SJCRH30 (cell line): ENCODE measurements at regions not wholly inside any gene's neighbourhood (a gene's known extent, or its start where the extent isn't known, plus 50 kb on each side); places are given as distances from the start of the nearest gene placed in this dataset.
A peak's percentile ranks its signal among the peaks of the same experiment; 100 is the strongest.

Experiments
- DNase-seq, 2 experiments: peaks; one replicate each; pipeline ENCODE4 v3.0.0-alpha.2; 2015 to 2020
- H3K27ac ChIP-seq: fragments of 250-450 bp; sonication (Bioruptor Pico); 2 replicates; pipeline ENCODE4 v1.5.1; 2020; ENCODE audit warnings: mild to moderate bottlenecking, moderate library complexity
- H3K27me3 ChIP-seq: fragments of 250-450 bp; sonication (Bioruptor Pico); 2 replicates; pipeline ENCODE4 v1.5.1; 2020; ENCODE audit warnings: mild to moderate bottlenecking, moderate library complexity
- H3K36me3 ChIP-seq: fragments of 250-450 bp; sonication (Bioruptor Pico); 2 replicates; pipeline ENCODE4 v1.5.1; 2020; ENCODE audit warnings: mild to moderate bottlenecking, moderate library complexity
- H3K4me1 ChIP-seq: fragments of 250-450 bp; sonication (Bioruptor Pico); 2 replicates; pipeline ENCODE4 v1.5.1; 2020; ENCODE audit warnings: mild to moderate bottlenecking, moderate library complexity
- H3K4me3 ChIP-seq: fragments of 250-450 bp; sonication (Bioruptor Pico); 2 replicates; pipeline ENCODE4 v1.5.1; 2020; ENCODE audit warnings: mild to moderate bottlenecking, moderate library complexity
- H3K9me3 ChIP-seq: fragments of 250-450 bp; sonication (Bioruptor Pico); replicated peaks from 2 replicates; pipeline ENCODE4 v1.5.1; 2020; ENCODE audit warnings: mild to moderate bottlenecking, moderate library complexity

GRCh38 chr20:39861381-39861780, 827.7 kb downstream of the MAFB start:
- H3K4me1 ChIP-seq, result no peaks in the 10 kb centered on the region
- no peaks in the 10 kb centered on the region for H3K9me3 ChIP-seq
- no peak for DNase-seq
- no peak overlapping the region for H3K27ac ChIP-seq
- no peaks in the 10 kb centered on the region for H3K27me3 ChIP-seq
- no peaks in the 10 kb centered on the region for H3K36me3 ChIP-seq
- no peak overlapping the region for H3K4me3 ChIP-seq

- no peaks in the 10 kb centered on the region for H3K9me3 ChIP-seq
- no peak for DNase-seq
- H3K27me3 ChIP-seq, result no peaks in the 10 kb centered on the region
- no peaks in the 10 kb centered on the region for H3K36me3 ChIP-seq
- no peak overlapping the region for H3K4me3 ChIP-seq
- peaks cover 3% of the 10 kb centered on the region; the same call in 1 of the 2 replicates for H3K4me1 ChIP-seq
- no peak overlapping the region for H3K27ac ChIP-seq
These were observed 831.2 kb downstream of the MAFB start for GRCh38 chr20:39857835-39858234.

- no peaks in the 10 kb centered on the region for H3K9me3 ChIP-seq
- no peak overlapping the region for H3K27ac ChIP-seq
- H3K4me1 ChIP-seq, result peaks cover 3% of the 10 kb centered on the region; the same call in 1 of the 2 replicates
- no peak overlapping the region for H3K4me3 ChIP-seq
- no peaks in the 10 kb centered on the region for H3K27me3 ChIP-seq
- no peak for DNase-seq
- H3K36me3 ChIP-seq, result no peaks in the 10 kb centered on the region
These were observed 831.8 kb downstream of the MAFB start for GRCh38 chr20:39857187-39857586.

- DNase-seq, result no peak
These were observed 833.2 kb downstream of the MAFB start for GRCh38 chr20:39855799-39856198.

DNA sequence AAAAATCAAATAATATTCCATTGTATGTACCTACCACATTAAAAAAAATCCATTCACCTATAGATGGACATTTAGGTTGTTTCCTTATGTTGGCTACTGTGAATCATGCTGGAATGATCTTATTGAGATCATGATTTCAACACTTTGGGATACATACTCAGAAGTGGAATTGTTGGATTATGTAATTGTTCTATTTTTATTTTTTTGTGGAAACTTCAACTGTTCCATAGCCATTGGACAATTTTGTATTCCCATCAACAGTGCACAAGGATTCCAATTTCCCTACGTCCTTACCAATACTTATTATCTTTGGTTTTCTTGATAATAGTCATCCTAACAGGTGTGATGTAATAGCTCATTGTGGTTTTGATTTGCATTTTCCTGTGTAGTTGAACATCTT, 834.0 kb downstream of the MAFB start:
- Histone ChIP-seq H3K36me3 (no peaks in the 10 kb centered on the region), H3K4me3 (no peak overlapping the region), H3K4me1 (peaks cover 3% of the 10 kb centered on the region; the same call in 1 of the 2 replicates), H3K27me3 (peaks cover 5% of the 10 kb centered on the region; the same call in 1 of the 2 replicates), H3K27ac (no peak overlapping the region), H3K9me3 (no peaks in the 10 kb centered on the region)
- no peak for DNase-seq

More at GRCh38 chr20:39855799-39856198, 833.2 kb downstream of the MAFB start:
- Histone ChIP-seq H3K4me1 (peaks cover 3% of the 10 kb centered on the region; the same call in 1 of the 2 replicates), H3K36me3 (no peaks in the 10 kb centered on the region), H3K9me3 (no peaks in the 10 kb centered on the region), H3K27ac (no peak overlapping the region), H3K4me3 (no peak overlapping the region), H3K27me3 (no peaks in the 10 kb centered on the region)

- H3K27ac ChIP-seq, result no peak overlapping the region
These were observed 835.4 kb downstream of the MAFB start for GRCh38 chr20:39853636-39854035.

DNA sequence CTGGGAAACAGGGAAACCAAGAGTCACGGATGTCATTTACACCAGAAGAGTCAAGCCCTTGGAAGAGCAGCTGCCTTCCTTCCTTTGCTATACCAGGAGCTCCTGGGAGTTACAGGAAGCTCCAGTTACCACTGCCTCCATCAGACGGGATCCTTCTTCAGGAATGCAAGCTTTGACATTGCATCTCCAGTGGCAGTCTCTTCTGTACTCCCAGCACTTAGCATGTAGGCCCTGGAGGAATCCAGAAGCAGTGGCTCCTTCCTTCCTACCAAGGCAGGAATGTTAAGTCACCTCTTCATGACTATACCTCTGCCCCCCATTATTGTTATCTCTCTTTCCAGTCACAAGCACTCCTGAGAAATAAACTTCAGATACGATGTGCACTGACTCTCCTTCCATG, 836.0 kb downstream of the MAFB start:
- Histone ChIP-seq H3K4me1 (peaks cover 3% of the 10 kb centered on the region; the same call in 1 of the 2 replicates), H3K9me3 (no peaks in the 10 kb centered on the region), H3K4me3 (no peak overlapping the region), H3K36me3 (no peaks in the 10 kb centered on the region), H3K27ac (no peak overlapping the region), H3K27me3 (peaks cover 19% of the 10 kb centered on the region)
- DNase-seq, result peak in 1 of 2 experiments; percentile 20

More at GRCh38 chr20:39853636-39854035, 835.4 kb downstream of the MAFB start:
- Histone ChIP-seq H3K4me1 (peaks cover 3% of the 10 kb centered on the region; the same call in 1 of the 2 replicates), H3K36me3 (no peaks in the 10 kb centered on the region), H3K4me3 (no peak overlapping the region), H3K9me3 (no peaks in the 10 kb centered on the region), H3K27me3 (peaks cover 13% of the 10 kb centered on the region)
- DNase-seq, result peak; percentile 31 to 40

GRCh38 chr20:39851459-39851858, 837.6 kb downstream of the MAFB start:
- DNase-seq, result no peak
- no peaks in the 10 kb centered on the region for H3K9me3 ChIP-seq
- H3K4me3 ChIP-seq, result no peak overlapping the region
- H3K36me3 ChIP-seq, result no peaks in the 10 kb centered on the region
- no peak overlapping the region for H3K27ac ChIP-seq
- H3K27me3 ChIP-seq, result peaks cover 21% of the 10 kb centered on the region
- peaks cover 3% of the 10 kb centered on the region; the same call in 1 of the 2 replicates for H3K4me1 ChIP-seq

- DNase-seq, result no peak
- H3K27me3 ChIP-seq, result peaks cover 21% of the 10 kb centered on the region
- no peak overlapping the region for H3K27ac ChIP-seq
- H3K36me3 ChIP-seq, result no peaks in the 10 kb centered on the region
- no peaks in the 10 kb centered on the region for H3K9me3 ChIP-seq
- H3K4me1 ChIP-seq, result peaks cover 3% of the 10 kb centered on the region; the same call in 1 of the 2 replicates
- H3K4me3 ChIP-seq, result no peak overlapping the region
These were observed 838.2 kb downstream of the MAFB start for GRCh38 chr20:39850821-39851330.

DNA sequence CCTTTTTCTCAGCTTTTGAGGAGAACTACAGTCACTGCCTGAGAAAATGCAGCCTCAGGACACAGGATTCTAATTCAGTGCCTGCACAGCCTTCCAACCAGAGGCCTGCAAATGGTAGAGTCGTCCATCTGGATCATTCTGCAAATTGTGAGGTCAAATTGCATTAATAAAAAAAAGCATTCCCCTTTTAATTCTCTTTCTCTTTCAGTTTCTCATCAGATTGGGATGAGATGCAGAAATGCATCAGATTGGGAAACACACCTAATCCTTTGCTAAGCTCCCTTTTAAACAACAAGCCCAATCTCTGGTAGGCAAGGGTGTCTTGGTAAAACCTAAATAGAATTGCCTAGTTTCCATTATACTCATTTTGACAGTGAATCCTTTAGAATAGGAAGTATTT, 838.8 kb downstream of the MAFB start:
- Histone ChIP-seq H3K4me1 (peaks cover 3% of the 10 kb centered on the region; the same call in 1 of the 2 replicates), H3K36me3 (no peaks in the 10 kb centered on the region), H3K27me3 (peaks cover 21% of the 10 kb centered on the region), H3K27ac (no peak overlapping the region), H3K9me3 (no peaks in the 10 kb centered on the region), H3K4me3 (no peak overlapping the region)
- DNase-seq, result no peak

DNA sequence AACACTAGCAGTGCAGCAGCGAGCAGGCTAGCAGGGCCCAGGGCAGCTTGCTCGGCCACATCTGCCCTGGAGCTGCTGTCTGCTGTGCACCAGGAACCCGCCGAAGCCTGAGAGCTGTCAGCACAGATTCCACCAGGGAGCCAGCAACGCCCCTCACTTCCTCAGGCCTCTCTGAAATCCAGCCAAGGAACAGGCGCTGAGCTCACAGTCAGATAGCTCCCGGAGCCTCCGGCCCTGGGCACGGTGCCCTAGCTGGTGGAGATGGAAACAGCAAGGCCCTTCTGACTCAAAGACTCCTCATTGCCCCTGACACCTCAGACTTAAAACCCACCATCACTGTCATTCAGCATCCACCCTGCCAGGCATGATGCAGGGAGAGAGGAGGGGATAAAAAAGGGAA, 839.4 kb downstream of the MAFB start:
- H3K27me3 ChIP-seq, result peaks cover 21% of the 10 kb centered on the region
- no peak overlapping the region for H3K4me3 ChIP-seq
- no peaks in the 10 kb centered on the region for H3K9me3 ChIP-seq
- H3K27ac ChIP-seq, result no peak overlapping the region
- DNase-seq, result peak; percentile 18 to 27
- H3K4me1 ChIP-seq, result peaks cover 3% of the 10 kb centered on the region; the same call in 1 of the 2 replicates
- no peaks in the 10 kb centered on the region for H3K36me3 ChIP-seq

DNA sequence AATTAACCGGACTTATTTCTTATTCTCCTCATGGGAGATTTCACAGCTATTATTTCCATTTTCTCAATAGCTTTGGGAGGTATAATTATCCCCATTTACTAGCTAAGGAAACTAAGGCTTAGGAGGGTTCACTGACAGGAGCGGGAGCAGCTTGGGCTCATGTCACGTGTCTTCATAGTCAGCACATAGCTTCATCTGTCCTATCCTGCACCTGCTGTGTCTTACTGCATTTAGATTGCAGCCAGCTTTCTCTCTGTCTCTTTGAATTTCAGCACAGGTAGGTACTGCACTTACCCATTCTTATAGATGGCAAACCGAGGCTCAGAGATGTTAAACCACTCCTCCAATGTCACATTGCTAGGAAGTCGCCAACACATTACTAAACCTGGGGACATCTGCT, 839.9 kb downstream of the MAFB start:
- H3K27me3 ChIP-seq, result peaks cover 21% of the 10 kb centered on the region
- H3K9me3 ChIP-seq, result no peaks in the 10 kb centered on the region
- DNase-seq, result no peak
- H3K36me3 ChIP-seq, result no peaks in the 10 kb centered on the region
- no peak overlapping the region for H3K27ac ChIP-seq
- H3K4me1 ChIP-seq, result peaks cover 3% of the 10 kb centered on the region; the same call in 1 of the 2 replicates
- no peak overlapping the region for H3K4me3 ChIP-seq

GRCh38 chr20:39839399-39840119, 849.5 kb downstream of the MAFB start:
- H3K27ac ChIP-seq, result no peak overlapping the region
- H3K4me1 ChIP-seq, result no peaks in the 10 kb centered on the region
- no peaks in the 10 kb centered on the region for H3K36me3 ChIP-seq
- no peaks in the 10 kb centered on the region for H3K27me3 ChIP-seq
- no peak overlapping the region for H3K4me3 ChIP-seq
- no peak for DNase-seq
- H3K9me3 ChIP-seq, result no peaks in the 10 kb centered on the region

DNA sequence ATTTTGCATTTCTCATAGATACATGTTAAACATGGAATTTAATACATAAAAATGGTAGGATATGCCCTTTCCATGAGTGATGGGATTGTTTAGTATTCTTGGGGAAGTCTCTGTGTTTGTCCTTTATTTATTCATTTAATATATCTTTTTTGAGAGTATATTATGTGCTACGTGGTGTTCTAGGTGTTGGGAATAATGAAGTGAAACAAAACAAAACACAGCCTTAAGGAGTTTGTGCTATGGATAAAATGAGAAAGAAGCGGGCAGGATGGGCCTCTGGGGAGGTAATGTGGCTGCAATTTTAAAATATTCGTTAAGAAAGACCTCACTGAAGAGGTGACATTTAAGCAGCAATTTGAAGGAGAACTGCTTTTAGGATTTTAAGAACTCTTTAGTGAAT, 851.5 kb downstream of the MAFB start:
- DNase-seq, result no peak
- no peak overlapping the region for H3K27ac ChIP-seq
- no peaks in the 10 kb centered on the region for H3K27me3 ChIP-seq
- H3K4me3 ChIP-seq, result no peak overlapping the region
- no peaks in the 10 kb centered on the region for H3K36me3 ChIP-seq
- H3K9me3 ChIP-seq, result no peaks in the 10 kb centered on the region
- no peaks in the 10 kb centered on the region for H3K4me1 ChIP-seq

GRCh38 chr20:39835130-39835842, 853.8 kb downstream of the MAFB start:
- no peak for DNase-seq
- Histone ChIP-seq H3K27ac (no peak overlapping the region), H3K4me3 (no peak overlapping the region), H3K27me3 (no peaks in the 10 kb centered on the region), H3K4me1 (no peaks in the 10 kb centered on the region), H3K36me3 (no peaks in the 10 kb centered on the region), H3K9me3 (no peaks in the 10 kb centered on the region)
